ENCODE measurements at regions not wholly inside any gene's neighbourhood (a gene's known extent, or its start where the extent isn't known, plus 50 kb on each side); places are given as distances from the start of the nearest gene placed in this dataset.

- intact Hi-C loops (cut with DNase I): no loop called here
- Histone ChIP-seq H3K36me3 (no peaks in the 10 kb centered on the region), H3K4me1 (no peaks in the 10 kb centered on the region), H3K9me3 (no peaks in the 10 kb centered on the region), H3K4me3 (no peak overlapping the region), H3K27me3 (no peaks in the 10 kb centered on the region), H3K27ac (no peak overlapping the region)
- ATAC-seq: no peak
- no peak for DNase-seq
- TF ChIP-seq CTCF (IDR thresholded peaks at IDR 0.05): no peak
Observed at GRCh38 chr6:21310568-21311140, 282.9 kb upstream of the SOX4 start.

GRCh38 chr6:21312118-21312517 lies 281.4 kb upstream of the SOX4 start:
- intact Hi-C loops (cut with DNase I): no loop called here
- H3K9me3 ChIP-seq: no peaks in the 10 kb centered on the region
- no peak for DNase-seq

GRCh38 chr6:21317642-21318041 lies 275.9 kb upstream of the SOX4 start:
- Histone ChIP-seq H3K27me3 (no peaks in the 10 kb centered on the region), H3K4me1 (no peaks in the 10 kb centered on the region), H3K36me3 (no peaks in the 10 kb centered on the region), H3K4me3 (no peak overlapping the region), H3K27ac (no peak overlapping the region), H3K9me3 (peaks cover 0 to 10% of the 10 kb centered on the region in 2 donors)
- no peak for DNase-seq
- no peak for ATAC-seq
- TF ChIP-seq CTCF (IDR thresholded peaks at IDR 0.05): no peak
- intact Hi-C loops (cut with DNase I): no loop called here

More at GRCh38 chr6:21312118-21312517, 281.4 kb upstream of the SOX4 start:
- no peak for ATAC-seq
- Histone ChIP-seq H3K27ac (no peak overlapping the region), H3K36me3 (no peaks in the 10 kb centered on the region), H3K4me3 (no peak overlapping the region), H3K4me1 (no peaks in the 10 kb centered on the region), H3K27me3 (no peaks in the 10 kb centered on the region)
- TF ChIP-seq CTCF (IDR thresholded peaks at IDR 0.05): no peak

- Histone ChIP-seq H3K9me3 (peaks cover 0 to 10% of the 10 kb centered on the region in 2 donors), H3K4me3 (no peak overlapping the region), H3K27me3 (no peaks in the 10 kb centered on the region), H3K36me3 (no peaks in the 10 kb centered on the region), H3K27ac (no peak overlapping the region), H3K4me1 (no peaks in the 10 kb centered on the region)
- no peak for TF ChIP-seq CTCF (IDR thresholded peaks at IDR 0.05)
- ATAC-seq: no peak
- DNase-seq: no peak
- intact Hi-C loops (cut with DNase I): no loop called here
Observed at GRCh38 chr6:21321076-21321475, 272.5 kb upstream of the SOX4 start.

- ATAC-seq (no peak), DNase-seq (no peak)
- no peak for TF ChIP-seq CTCF (IDR thresholded peaks at IDR 0.05)
- H3K36me3 ChIP-seq: no peaks in the 10 kb centered on the region
- no peak overlapping the region for H3K27ac ChIP-seq
- intact Hi-C loops (cut with DNase I): no loop called here
- H3K27me3 ChIP-seq: no peaks in the 10 kb centered on the region
- peaks cover 0 to 10% of the 10 kb centered on the region in 2 donors for H3K9me3 ChIP-seq
- no peak overlapping the region for H3K4me3 ChIP-seq
- H3K4me1 ChIP-seq: no peaks in the 10 kb centered on the region
Observed at GRCh38 chr6:21321531-21321930, 272.0 kb upstream of the SOX4 start.

Data from left lung (tissue), 4 donors.